IMR-90 (cell line): ENCODE measurements at regions not wholly inside any gene's neighbourhood (a gene's known extent, or its start where the extent isn't known, plus 50 kb on each side); places are given as distances from the start of the nearest gene placed in this dataset.

ENCODE experiments used
- CTCF ChIP-seq: conservative IDR thresholded peaks from 2 replicates; pipeline ENCODE4 v1.5.1; 2012; ENCODE audit warnings: mild to moderate bottlenecking, low read depth, low read length, improper control_type of control experiment
- FOS ChIP-seq: fragments of 150-350 bp; IDR thresholded peaks from 2 replicates; pipeline ENCODE4 v1.6.1; 2016; ENCODE audit warnings: low read depth, low read length
- USF2 ChIP-seq: fragments of 150-350 bp; IDR thresholded peaks from 2 replicates; pipeline ENCODE4 v1.6.1; 2017; ENCODE audit warnings: mild to moderate bottlenecking, antibody characterized with exemption, low read length, low read depth

- TF ChIP-seq CTCF (no peak), FOS (no peak), USF2 (no peak)
Measured at GRCh38 chr11:39674024-39674423, 1785.4 kb downstream of the LRRC4C start.
